ENCODE measurements at regions not wholly inside any gene's neighbourhood (a gene's known extent, or its start where the extent isn't known, plus 50 kb on each side); places are given as distances from the start of the nearest gene placed in this dataset.
"Not testable (repeated sequence)": the region's sequence is repeated elsewhere in the genome, so short reads cannot be mapped to it uniquely, and the experiment has no call there.

GRCh38 chr16:88300463-88300835 is 82.3 kb upstream of the ZNF469 start:
- no peak for DNase-seq (ENCODE audit: low spot score)

DNA sequence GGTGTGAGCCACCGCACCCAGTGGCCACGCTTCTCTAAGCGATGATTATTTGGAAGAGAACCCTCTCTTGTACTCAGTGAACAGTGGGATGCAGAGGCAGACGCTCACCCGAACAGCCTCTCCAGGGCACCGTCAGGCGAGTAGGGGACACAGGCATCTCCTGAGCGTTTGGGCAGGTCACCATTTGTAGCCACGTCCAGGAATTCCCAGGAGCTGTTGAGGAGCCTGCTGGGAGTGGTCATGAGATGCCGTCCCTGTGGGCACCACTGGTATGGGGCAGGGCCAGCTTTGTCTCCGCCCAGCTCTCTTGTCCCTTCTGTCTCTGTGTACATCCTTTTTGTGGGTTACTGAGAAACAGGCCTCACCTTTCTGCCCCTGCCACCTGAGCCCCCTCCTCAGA is 81.3 kb upstream of the ZNF469 start:
- no peak for DNase-seq (ENCODE audit: low spot score)

GRCh38 chr16:88301886-88302285 is 80.9 kb upstream of the ZNF469 start:
- no peak for DNase-seq (ENCODE audit: low spot score)

DNA sequence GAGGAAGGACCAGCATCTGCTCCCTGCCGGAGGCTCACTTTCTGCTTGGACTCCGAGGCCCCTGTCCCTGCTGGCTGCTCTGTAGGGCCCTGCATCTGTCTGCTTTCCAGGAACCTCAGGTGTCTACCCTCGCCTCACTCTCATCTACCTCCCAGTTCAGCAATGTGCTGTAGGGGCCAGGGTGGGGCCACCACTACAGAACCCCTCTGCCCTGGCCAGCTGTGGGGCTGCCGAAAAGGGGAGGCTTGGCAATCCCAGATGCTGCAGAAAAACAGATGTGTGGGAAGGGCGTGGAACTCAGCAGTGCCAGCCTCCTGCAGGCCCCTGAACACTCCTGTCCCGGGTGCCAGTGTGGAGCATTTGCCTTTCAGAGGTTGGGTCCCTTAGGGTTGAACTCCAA is 80.1 kb upstream of the ZNF469 start:
- no peak for DNase-seq (ENCODE audit: low spot score)

GRCh38 chr16:88303405-88303804 is 79.4 kb upstream of the ZNF469 start:
- DNase-seq (ENCODE audit: low spot score) = no peak

DNA sequence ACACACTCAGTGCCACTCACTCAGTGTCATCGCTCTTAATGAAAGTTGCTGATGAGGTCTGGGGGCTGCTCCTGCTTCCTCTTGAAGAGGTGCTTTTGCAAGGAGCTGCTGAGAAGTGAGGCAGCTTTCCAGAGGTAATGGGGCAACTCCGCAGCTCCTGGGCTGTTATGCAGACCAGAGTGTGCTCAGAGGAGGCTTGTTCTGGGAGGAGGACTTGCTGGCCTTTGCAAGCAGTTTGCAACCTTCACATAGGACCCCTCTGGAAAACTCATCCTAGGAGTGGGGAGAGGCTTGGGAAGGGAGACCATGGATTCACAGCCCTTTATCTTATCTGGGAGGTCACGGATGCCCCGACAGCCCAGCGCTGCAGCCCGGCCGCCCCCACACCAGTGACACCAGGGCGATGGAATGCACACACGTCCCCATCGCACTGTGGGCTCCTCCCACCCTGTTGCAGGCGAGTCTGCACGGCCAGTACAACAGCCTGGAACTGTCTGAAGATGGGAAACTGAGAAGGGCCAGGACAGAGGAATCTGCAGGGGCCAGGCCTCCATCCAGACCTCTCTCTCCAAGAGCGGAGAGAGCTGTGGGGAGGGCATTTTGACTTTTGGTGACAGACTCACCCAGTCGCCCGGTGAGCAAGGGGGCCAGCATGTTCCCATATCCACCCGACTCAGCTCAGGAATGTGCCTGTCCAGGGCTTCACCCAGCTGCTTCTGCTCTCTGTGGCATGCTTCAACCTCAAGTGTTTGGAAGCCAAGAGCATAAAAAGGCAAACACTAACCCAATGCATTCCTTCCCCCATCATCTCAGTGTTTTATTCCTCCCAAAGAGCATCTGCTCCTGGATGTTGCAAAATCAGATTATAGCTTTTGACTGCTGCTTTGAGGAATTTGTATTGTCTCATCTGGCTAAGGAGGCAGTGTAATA is 78.6 kb upstream of the ZNF469 start:
- no peak for DNase-seq (ENCODE audit: low spot score)

DNA sequence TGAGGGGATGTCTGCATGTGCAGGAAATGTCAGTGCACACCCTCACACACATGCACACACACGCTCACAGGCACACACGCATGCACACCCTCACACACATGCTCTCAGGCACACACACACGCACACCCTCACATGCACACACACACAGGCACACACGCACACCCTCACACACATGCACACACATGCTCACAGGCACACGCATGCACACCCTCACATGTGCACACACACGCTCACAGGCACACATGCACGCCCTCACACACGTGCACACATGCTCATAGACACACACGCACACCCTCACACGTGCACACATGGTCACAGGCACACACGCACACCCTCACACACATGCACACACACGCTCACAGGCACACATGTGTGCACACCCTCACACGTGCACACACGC is 77.6 kb upstream of the ZNF469 start:
- DNase-seq (ENCODE audit: low spot score) = no peak

GRCh38 chr16:88306411-88306810 is 76.3 kb upstream of the ZNF469 start:
- DNase-seq (ENCODE audit: low spot score) = no peak

- no peak for DNase-seq (ENCODE audit: low spot score)
Observed at GRCh38 chr16:88306860-88307545, 75.8 kb upstream of the ZNF469 start.

GRCh38 chr16:88308441-88309173 is 74.2 kb upstream of the ZNF469 start:
- DNase-seq (ENCODE audit: low spot score) = no peak

- DNase-seq (ENCODE audit: low spot score) = no peak
Observed at GRCh38 chr16:88309174-88309907, 73.4 kb upstream of the ZNF469 start.

- no peak for DNase-seq (ENCODE audit: low spot score)
Observed at GRCh38 chr16:88309908-88310265, 72.9 kb upstream of the ZNF469 start.

- DNase-seq (ENCODE audit: low spot score) = no peak
Observed at GRCh38 chr16:88310796-88311605, 71.8 kb upstream of the ZNF469 start.

DNA sequence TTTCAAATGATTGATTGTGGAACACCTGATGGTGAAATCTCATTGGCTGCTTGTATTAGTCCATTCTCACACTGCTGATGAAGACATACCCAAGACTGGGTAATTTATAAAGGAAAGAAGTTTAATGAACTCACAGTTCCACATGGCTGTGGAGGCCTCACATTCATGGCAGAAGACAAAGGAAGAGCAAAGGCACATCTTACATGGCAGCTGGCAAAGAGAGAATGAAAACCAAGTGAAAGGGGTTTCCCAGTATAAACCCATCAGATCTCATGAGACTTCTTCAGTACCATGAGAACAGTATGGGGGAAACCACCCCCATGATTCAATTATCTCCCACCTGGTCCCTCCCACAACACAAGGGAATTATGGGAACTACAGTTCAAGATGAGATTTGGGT is 70.9 kb upstream of the ZNF469 start:
- DNase-seq (ENCODE audit: low spot score) = not testable (repeated sequence)

- no peak for DNase-seq (ENCODE audit: low spot score)
Observed at GRCh38 chr16:88312732-88313131, 70.0 kb upstream of the ZNF469 start.

DNA sequence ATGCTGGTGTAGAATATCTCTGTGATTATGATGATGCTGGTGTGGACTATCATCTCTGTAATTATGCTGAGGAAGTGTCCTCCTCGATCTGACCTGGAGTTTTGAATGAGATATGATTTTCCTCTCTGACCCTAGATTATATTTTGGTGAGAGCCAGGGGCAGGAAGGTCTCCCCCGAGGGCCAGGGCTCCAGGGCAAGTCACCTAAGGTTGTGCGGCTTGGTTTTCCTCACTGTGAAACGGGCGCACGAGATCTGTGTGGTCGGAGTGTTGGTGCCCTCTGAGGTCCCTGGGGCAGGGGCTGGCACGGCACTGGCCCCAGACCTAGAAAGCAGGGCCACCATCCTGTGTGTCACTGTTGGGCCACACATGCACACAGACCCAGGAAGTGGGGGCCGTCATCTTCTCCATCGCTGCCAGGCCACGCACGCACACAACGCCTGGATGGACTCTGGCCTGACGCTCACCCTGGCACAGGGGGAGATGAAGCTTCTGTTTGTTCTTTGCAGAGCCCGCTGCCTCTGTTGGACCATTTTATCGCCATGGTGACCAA is 67.7 kb upstream of the ZNF469 start:
- no peak for DNase-seq (ENCODE audit: low spot score)

GRCh38 chr16:88315543-88316105 is 67.1 kb upstream of the ZNF469 start:
- DNase-seq (ENCODE audit: low spot score) = peak; percentile 67

DNA sequence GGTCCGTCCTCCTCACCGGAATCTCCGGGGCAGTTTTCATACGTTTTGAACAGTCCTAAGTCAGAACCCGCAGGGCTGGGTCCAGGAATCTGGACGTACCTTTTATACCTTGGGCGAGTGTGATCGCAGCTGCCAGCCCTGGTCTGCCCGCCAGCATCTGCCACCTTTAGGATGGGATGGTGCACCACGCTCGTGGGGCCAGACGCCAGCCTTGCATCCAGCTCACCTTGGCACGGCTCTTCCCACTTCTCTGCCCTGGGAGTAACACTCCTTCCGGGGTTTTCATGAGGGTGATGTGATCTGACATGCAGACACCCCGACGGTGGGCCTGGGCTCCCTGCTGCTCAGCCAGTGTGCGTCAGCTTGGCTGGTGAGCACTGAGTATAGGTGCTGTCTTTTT is 66.6 kb upstream of the ZNF469 start:
- no peak for DNase-seq (ENCODE audit: low spot score)

DNA sequence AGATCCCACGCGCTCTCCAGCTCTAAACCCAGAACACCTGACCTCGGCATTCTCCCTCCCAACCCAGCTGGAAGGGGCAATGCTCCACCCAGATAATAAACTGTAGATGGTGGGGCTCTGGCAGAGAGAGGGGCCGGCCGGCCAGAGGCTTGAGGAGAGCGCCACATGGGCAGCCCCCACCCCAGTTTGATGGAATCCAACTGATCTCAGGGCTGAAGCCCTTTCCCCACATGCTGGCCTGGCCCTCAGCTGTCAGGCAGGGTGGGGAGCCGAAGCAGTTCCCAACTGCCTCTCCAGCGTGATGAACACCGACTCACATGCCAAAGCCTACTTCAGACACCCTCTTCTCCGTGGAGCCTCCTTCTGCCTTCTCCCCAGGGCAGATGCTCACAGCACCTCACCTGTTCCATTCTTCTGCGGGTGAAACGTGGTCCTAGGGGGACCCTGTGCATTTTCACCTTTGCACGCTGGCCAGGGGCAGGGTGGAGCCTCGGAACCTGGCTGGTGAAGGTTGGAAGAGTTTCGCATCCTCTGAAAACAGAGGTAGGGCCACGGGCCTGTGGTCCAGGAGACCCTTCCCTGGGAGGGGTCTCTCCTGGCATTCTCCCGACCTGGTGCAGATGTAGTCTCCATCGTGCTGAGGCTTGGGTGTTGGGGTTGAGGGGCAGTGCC is 65.7 kb upstream of the ZNF469 start:
- no peak for DNase-seq (ENCODE audit: low spot score)

GRCh38 chr16:88317613-88317965 is 65.2 kb upstream of the ZNF469 start:
- DNase-seq (ENCODE audit: low spot score) = no peak
